Neuron (in vitro differentiated cells): ENCODE measurements at regions not wholly inside any gene's neighbourhood (a gene's known extent, or its start where the extent isn't known, plus 50 kb on each side); places are given as distances from the start of the nearest gene placed in this dataset.
"Not testable (repeated sequence)": the region's sequence is repeated elsewhere in the genome, so short reads cannot be mapped to it uniquely, and the experiment has no call there.

Experiments used
- H2AFZ ChIP-seq: one replicate; pipeline ENCODE4 v1.6.1; 2013; ENCODE audit warnings: low read depth, mild to moderate bottlenecking, inconsistent platforms, low read length, moderate library complexity
- H3K27me3 ChIP-seq: one replicate; pipeline ENCODE4 v1.6.1; 2013; ENCODE audit warnings: low read length; ENCODE audit not compliant: insufficient read depth
- H3K36me3 ChIP-seq: one replicate; pipeline ENCODE4 v1.6.1; 2013; ENCODE audit warnings: low read length; ENCODE audit not compliant: insufficient read depth
- H3K4me1 ChIP-seq: one replicate; pipeline ENCODE4 v1.6.1; 2013; ENCODE audit warnings: low read length; ENCODE audit not compliant: insufficient read depth
- H3K4me3 ChIP-seq: 2 replicates; pipeline ENCODE4 v1.5.1; 2013; ENCODE audit warnings: mild to moderate bottlenecking, low read length, moderate library complexity
- H3K9me3 ChIP-seq: one replicate; pipeline ENCODE4 v1.6.1; 2013; ENCODE audit warnings: low read length

- Histone ChIP-seq H2AFZ (no peak overlapping the region), H3K27me3 (no peaks in the 10 kb centered on the region), H3K36me3 (no peaks in the 10 kb centered on the region)
Observed at GRCh38 chr14:62470935-62471334, 574.3 kb downstream of the KCNH5 start.

DNA sequence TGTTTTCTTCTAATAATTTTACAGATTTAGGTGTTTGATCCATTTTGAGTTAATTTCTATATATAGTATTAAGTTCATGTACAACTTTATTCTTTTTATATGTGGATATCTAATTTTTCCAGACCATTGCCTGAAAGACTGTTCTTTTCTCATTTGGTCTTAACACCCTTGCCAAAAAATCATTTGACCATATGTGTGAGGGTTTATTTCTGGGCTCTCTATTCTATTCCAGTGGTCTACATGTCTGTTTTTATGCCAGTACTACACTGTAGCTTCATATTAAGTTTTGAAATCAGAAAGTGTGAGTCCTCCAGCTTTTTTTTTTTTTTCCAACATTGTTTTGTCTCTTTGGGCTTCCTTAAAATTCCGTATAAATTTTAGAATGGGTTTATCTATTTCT is 554.1 kb downstream of the KCNH5 start:
- no peak overlapping the region for H2AFZ ChIP-seq
- no peaks in the 10 kb centered on the region for H3K27me3 ChIP-seq
- no peaks in the 10 kb centered on the region for H3K36me3 ChIP-seq
- H3K9me3 ChIP-seq = no peaks in the 10 kb centered on the region
- no peaks in the 10 kb centered on the region for H3K4me1 ChIP-seq
- H3K4me3 ChIP-seq = no peak overlapping the region

More at GRCh38 chr14:62470935-62471334, 574.3 kb downstream of the KCNH5 start:
- H3K4me1 ChIP-seq = no peaks in the 10 kb centered on the region
- H3K9me3 ChIP-seq = no peaks in the 10 kb centered on the region
- H3K4me3 ChIP-seq = no peak overlapping the region

GRCh38 chr14:62497708-62498107 is 547.5 kb downstream of the KCNH5 start:
- no peaks in the 10 kb centered on the region for H3K4me1 ChIP-seq
- no peaks in the 10 kb centered on the region for H3K36me3 ChIP-seq
- H3K4me3 ChIP-seq = no peak overlapping the region
- no peak overlapping the region for H2AFZ ChIP-seq
- H3K27me3 ChIP-seq = no peaks in the 10 kb centered on the region
- no peaks in the 10 kb centered on the region for H3K9me3 ChIP-seq

- H3K27me3 ChIP-seq = no peaks in the 10 kb centered on the region
- no peaks in the 10 kb centered on the region for H3K4me1 ChIP-seq
- H3K36me3 ChIP-seq = no peaks in the 10 kb centered on the region
- no peaks in the 10 kb centered on the region for H3K9me3 ChIP-seq
- no peak overlapping the region for H2AFZ ChIP-seq
- no peak overlapping the region for H3K4me3 ChIP-seq
Observed at GRCh38 chr14:62501021-62501750, 544.1 kb downstream of the KCNH5 start.

- no peaks in the 10 kb centered on the region for H3K36me3 ChIP-seq
- H3K4me3 ChIP-seq = no peak overlapping the region
- H3K27me3 ChIP-seq = no peaks in the 10 kb centered on the region
- no peaks in the 10 kb centered on the region for H3K4me1 ChIP-seq
- H2AFZ ChIP-seq = no peak overlapping the region
- H3K9me3 ChIP-seq = no peaks in the 10 kb centered on the region
Observed at GRCh38 chr14:62505045-62505444, 540.2 kb downstream of the KCNH5 start.

- H3K36me3 ChIP-seq, H3K4me3 ChIP-seq, H3K4me1 ChIP-seq: not testable (repeated sequence)
Observed at GRCh38 chr14:62521309-62521708, 523.9 kb downstream of the KCNH5 start.

GRCh38 chr14:62528296-62528695 is 517.0 kb downstream of the KCNH5 start:
- H3K4me3 ChIP-seq = no peak overlapping the region
- H2AFZ ChIP-seq = no peak overlapping the region
- H3K27me3 ChIP-seq = no peaks in the 10 kb centered on the region
- no peaks in the 10 kb centered on the region for H3K36me3 ChIP-seq
- H3K4me1 ChIP-seq = no peaks in the 10 kb centered on the region
- H3K9me3 ChIP-seq = no peaks in the 10 kb centered on the region

More at GRCh38 chr14:62521309-62521708, 523.9 kb downstream of the KCNH5 start:
- H3K9me3 ChIP-seq, H2AFZ ChIP-seq, H3K27me3 ChIP-seq: not testable (repeated sequence)

- no peaks in the 10 kb centered on the region for H3K36me3 ChIP-seq
- no peak overlapping the region for H3K4me3 ChIP-seq
- H3K4me1 ChIP-seq = no peaks in the 10 kb centered on the region
- no peak overlapping the region for H2AFZ ChIP-seq
- H3K27me3 ChIP-seq = no peaks in the 10 kb centered on the region
- no peaks in the 10 kb centered on the region for H3K9me3 ChIP-seq
Observed at GRCh38 chr14:62532181-62532580, 513.1 kb downstream of the KCNH5 start.

- Histone ChIP-seq H3K4me3 (no peak overlapping the region), H3K4me1 (no peaks in the 10 kb centered on the region), H3K36me3 (no peaks in the 10 kb centered on the region), H2AFZ (no peak overlapping the region), H3K27me3 (no peaks in the 10 kb centered on the region), H3K9me3 (no peaks in the 10 kb centered on the region)
Observed at GRCh38 chr14:62546862-62547474, 498.3 kb downstream of the KCNH5 start.

- Histone ChIP-seq H3K9me3 (no peaks in the 10 kb centered on the region), H2AFZ (no peak overlapping the region), H3K4me1 (no peaks in the 10 kb centered on the region), H3K27me3 (no peaks in the 10 kb centered on the region), H3K4me3 (no peak overlapping the region), H3K36me3 (no peaks in the 10 kb centered on the region)
Observed at GRCh38 chr14:62557416-62557815, 487.8 kb downstream of the KCNH5 start.

- Histone ChIP-seq H2AFZ (no peak overlapping the region), H3K27me3 (no peaks in the 10 kb centered on the region), H3K4me1 (no peaks in the 10 kb centered on the region), H3K36me3 (no peaks in the 10 kb centered on the region), H3K9me3 (no peaks in the 10 kb centered on the region), H3K4me3 (no peak overlapping the region)
Observed at GRCh38 chr14:62558451-62558850, 486.8 kb downstream of the KCNH5 start.

- Histone ChIP-seq H2AFZ (no peak overlapping the region), H3K27me3 (no peaks in the 10 kb centered on the region)
Observed at GRCh38 chr14:62585247-62585646, 460.0 kb downstream of the KCNH5 start.

DNA sequence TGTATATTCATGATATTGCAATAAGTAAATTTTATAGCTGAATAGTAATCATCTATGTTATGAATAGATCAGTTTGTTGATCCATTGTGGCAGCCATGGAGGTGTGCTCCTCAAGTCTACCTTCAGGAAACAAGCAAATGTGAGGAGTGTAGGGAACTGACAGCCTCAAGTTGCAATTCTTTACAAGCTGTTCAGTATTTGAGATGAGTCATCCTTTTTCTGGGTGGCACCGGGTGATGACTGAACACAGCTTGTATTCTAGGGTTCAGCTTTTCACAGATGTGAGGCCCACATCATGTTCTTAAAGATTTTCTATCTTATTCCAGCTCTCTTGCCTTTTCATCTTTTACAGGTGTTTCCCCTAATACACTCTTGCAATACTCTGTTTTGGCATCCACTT is 452.4 kb downstream of the KCNH5 start:
- Histone ChIP-seq H3K9me3 (no peaks in the 10 kb centered on the region), H2AFZ (no peak overlapping the region), H3K4me1 (no peaks in the 10 kb centered on the region), H3K4me3 (no peak overlapping the region), H3K27me3 (no peaks in the 10 kb centered on the region), H3K36me3 (no peaks in the 10 kb centered on the region)

More at GRCh38 chr14:62585247-62585646, 460.0 kb downstream of the KCNH5 start:
- H3K36me3 ChIP-seq = no peaks in the 10 kb centered on the region
- no peak overlapping the region for H3K4me3 ChIP-seq
- no peaks in the 10 kb centered on the region for H3K4me1 ChIP-seq
- H3K9me3 ChIP-seq = no peaks in the 10 kb centered on the region

DNA sequence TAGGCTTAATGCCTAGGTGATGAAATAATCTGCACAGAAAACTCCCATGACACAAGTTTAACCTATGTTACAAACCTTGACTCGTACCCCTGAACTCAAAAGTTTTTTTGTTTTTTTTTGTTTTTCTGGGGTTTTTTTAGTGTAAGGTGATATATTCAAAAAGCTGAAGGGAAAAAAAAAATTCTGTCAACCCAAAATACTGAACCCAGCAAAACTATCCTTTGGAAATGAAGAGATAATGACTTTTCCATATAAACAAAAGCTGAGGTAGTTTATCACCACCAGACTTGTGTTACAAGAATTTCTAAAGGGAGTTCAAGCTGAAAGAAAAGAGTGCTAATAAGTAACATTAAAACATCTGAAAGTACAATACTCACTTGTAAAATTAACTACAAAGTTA is 448.1 kb downstream of the KCNH5 start:
- H3K4me1 ChIP-seq = no peaks in the 10 kb centered on the region
- no peaks in the 10 kb centered on the region for H3K36me3 ChIP-seq

More for the DNA sequence above, 448.1 kb downstream of the KCNH5 start:
- H3K27me3 ChIP-seq = no peaks in the 10 kb centered on the region
- H3K4me3 ChIP-seq = no peak overlapping the region
- no peaks in the 10 kb centered on the region for H3K9me3 ChIP-seq
- H2AFZ ChIP-seq = no peak overlapping the region
